Transverse colon (tissue), 4 donors: ENCODE measurements at regions not wholly inside any gene's neighbourhood (a gene's known extent, or its start where the extent isn't known, plus 50 kb on each side); places are given as distances from the start of the nearest gene placed in this dataset.

Source experiments
- DNase-seq: peaks from one replicate; pipeline ENCODE4 v3.0.0-alpha.2; 2019
- H3K27ac ChIP-seq, 4 donors: fragments of 200-600 bp; sonication (generic); 2 replicates each; pipeline ENCODE4 v1.5.1; 2016 to 2018; ENCODE audit warnings: inconsistent platforms in 4 of 4
- H3K27me3 ChIP-seq: fragments of 200-600 bp; sonication (generic); 2 replicates; pipeline ENCODE4 v1.5.1; 2017; ENCODE audit warnings: inconsistent platforms
- H3K36me3 ChIP-seq, 4 donors: fragments of 200-600 bp; sonication (generic); 2 replicates each; pipeline ENCODE4 v1.5.1; 2017 to 2019; ENCODE audit warnings: inconsistent platforms in 4 of 4
- H3K4me1 ChIP-seq, 4 donors: fragments of 200-600 bp; sonication (generic); 2 replicates each; pipeline ENCODE4 v1.5.1; 2017 to 2020; ENCODE audit warnings: inconsistent platforms in 4 of 4
- H3K4me3 ChIP-seq, 4 donors: fragments of 200-600 bp; sonication (generic); 1 replicate in 1 of 4; 2 replicates in 3 of 4; pipeline versions ENCODE4 v1.5.1 to v1.6.1; 2017 to 2019; ENCODE audit warnings: inconsistent platforms in 4 of 4
- H3K9me3 ChIP-seq, 2 donors: fragments of 200-600 bp; sonication (generic); 2 replicates each; pipeline ENCODE4 v1.5.1; 2017 to 2019; ENCODE audit warnings: inconsistent platforms in 2 of 2
- EP300 ChIP-seq: sonication (generic); formaldehyde crosslinking; IDR thresholded peaks from one replicate; pipeline ENCODE4 v1.6.1; 2017; ENCODE audit warnings: antibody characterized with exemption, low read depth
- POLR2A ChIP-seq: fragments of 450-650 bp; IDR thresholded peaks from one replicate; pipeline ENCODE4 v1.6.1; 2016; ENCODE audit warnings: antibody characterized with exemption, mild to moderate bottlenecking, moderate library complexity
- POLR2AphosphoS5 ChIP-seq, 3 donors: sonication (generic); formaldehyde crosslinking; IDR thresholded peaks; one replicate each; pipeline ENCODE4 v1.6.1; 2016; ENCODE audit warnings: antibody characterized with exemption in 3 of 3
- WGBS, 2 donors: methylation state at CpG; one replicate each; pipeline ENCODE4 v1.1.5; 2018; ENCODE audit warnings: low coverage in 1 of 2; 5-methylcytosine and 5-hydroxymethylcytosine counted together
- in situ Hi-C, 4 donors: fragments of 200-750 bp; cut with MboI; loops; one replicate each; pipeline versions ENCODE4 v1.15.0 to v1.15.1; 2017; ENCODE audit warnings: low sequenced_read_pairs in 3 of 4, low pct_ligation_motif_present in 1 of 4, low pct_unique_long_range_greater_than_20kb in 1 of 4
- intact Hi-C: fragments of 100-400 bp; cut with DNase I; formaldehyde crosslinking; loops from one replicate; pipeline ENCODE4 v1.15.1; 2023; ENCODE audit warnings: low total_unique reads
- TF ChIP-seq, protein P1 (sequence below), 5 experiments: fragments of 200-600 bp in 3 of 5; fragments of 450-650 bp in 2 of 5; sonication (generic) in 3 of 5; IDR thresholded peaks; 1 replicate in 2 of 5; 2 replicates in 3 of 5; pipeline ENCODE4 v1.5.1; 2016 to 2017; ENCODE audit warnings: antibody characterized with exemption in 5 of 5, inconsistent platforms in 3 of 5, mild to moderate bottlenecking in 2 of 5, moderate library complexity in 1 of 5

DNA sequence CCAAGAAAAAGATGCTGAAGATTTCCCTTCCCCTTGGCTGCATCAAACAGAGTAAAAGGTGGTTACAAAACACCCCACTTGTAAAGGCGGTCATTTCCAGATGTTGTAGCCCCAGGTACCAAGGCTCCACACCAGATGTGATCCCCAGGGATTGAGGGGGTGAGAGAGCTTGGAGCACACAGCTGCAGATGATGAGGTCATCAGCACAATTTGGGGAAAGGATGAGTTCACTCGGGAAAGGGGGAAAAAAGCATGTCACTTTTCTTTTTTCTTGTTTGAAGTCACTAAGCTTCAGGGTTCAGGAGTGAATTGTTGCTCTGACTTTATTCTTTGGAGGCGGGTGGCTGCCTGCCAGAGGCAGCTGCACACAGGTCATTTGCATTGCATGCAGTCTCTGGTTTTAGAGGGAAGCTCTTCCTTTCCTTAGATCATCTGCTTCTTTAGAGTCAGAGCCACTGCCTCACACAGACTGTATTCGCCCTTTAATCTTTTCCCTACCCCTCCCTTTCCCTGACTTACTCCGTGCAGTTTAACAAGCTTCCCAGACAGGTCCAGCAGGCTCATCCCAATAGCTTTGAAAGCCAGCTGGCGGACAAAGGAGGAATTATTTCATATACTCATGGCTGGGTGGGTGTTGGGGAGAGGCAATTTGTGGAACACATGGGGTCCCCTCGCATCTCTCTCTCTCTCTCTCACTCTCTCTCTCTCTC, 409.3 kb upstream of the SLC24A2 start:
- Histone ChIP-seq H3K27ac (no peak overlapping the region), H3K36me3 (no peaks in the 10 kb centered on the region), H3K4me3 (no peak overlapping the region), H3K27me3 (no peaks in the 10 kb centered on the region), H3K4me1 (peaks cover 0 to 12% (median 5%) of the 10 kb centered on the region in 4 donors), H3K9me3 (no peaks in the 10 kb centered on the region)
- intact Hi-C loops (no loop called here), in situ Hi-C loops (no loop called here)
- WGBS, 2 donors = 25 to 32% methylated on average over 3 to 7 of the region's 7 CpGs
- TF ChIP-seq POLR2AphosphoS5 (IDR thresholded peaks at IDR 0.05) = no peak
- TF ChIP-seq, protein P1, sequence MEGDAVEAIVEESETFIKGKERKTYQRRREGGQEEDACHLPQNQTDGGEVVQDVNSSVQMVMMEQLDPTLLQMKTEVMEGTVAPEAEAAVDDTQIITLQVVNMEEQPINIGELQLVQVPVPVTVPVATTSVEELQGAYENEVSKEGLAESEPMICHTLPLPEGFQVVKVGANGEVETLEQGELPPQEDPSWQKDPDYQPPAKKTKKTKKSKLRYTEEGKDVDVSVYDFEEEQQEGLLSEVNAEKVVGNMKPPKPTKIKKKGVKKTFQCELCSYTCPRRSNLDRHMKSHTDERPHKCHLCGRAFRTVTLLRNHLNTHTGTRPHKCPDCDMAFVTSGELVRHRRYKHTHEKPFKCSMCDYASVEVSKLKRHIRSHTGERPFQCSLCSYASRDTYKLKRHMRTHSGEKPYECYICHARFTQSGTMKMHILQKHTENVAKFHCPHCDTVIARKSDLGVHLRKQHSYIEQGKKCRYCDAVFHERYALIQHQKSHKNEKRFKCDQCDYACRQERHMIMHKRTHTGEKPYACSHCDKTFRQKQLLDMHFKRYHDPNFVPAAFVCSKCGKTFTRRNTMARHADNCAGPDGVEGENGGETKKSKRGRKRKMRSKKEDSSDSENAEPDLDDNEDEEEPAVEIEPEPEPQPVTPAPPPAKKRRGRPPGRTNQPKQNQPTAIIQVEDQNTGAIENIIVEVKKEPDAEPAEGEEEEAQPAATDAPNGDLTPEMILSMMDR (IDR thresholded peaks at IDR 0.05) = no peak
- TF ChIP-seq POLR2A = no peak
- TF ChIP-seq EP300 = no peak
- peak; percentile 65 for DNase-seq

DNA sequence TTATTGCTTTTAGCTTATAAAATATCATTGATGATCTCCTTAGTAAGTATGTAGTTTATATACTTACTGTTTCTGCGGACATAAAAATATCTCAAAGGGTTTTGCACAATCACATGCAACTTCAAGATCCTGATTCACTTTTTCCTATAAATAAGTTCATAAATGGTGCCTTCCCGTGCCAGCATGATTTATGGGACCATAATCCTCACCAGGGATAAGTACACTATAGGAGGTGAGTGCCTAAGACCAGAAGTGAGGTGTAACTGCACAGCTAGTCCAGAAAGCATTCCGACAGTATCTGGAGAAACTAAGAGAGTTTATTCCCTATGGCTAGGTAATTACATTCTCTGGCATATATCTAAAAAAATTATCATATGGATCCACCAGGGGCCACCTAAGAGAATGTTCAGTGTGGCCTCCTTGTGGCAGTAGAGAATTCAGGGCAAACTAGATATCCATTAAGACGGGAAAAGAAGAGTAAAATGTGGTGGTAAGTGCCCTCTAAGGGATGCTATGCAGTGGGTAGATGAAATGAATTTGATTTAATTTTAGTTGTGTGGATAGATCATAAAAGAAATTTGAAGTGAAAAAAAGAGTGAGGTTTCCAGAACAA, 402.5 kb upstream of the SLC24A2 start:
- Histone ChIP-seq H3K4me1 (no peaks in the 10 kb centered on the region), H3K4me3 (no peak overlapping the region), H3K36me3 (no peaks in the 10 kb centered on the region), H3K9me3 (no peaks in the 10 kb centered on the region), H3K27me3 (no peaks in the 10 kb centered on the region), H3K27ac (no peak overlapping the region)
- 56 to 63% methylated on average over 3 to 4 of the region's 4 CpGs for WGBS, 2 donors
- TF ChIP-seq, protein P1 (IDR thresholded peaks at IDR 0.05) = no peak
- no peak for TF ChIP-seq EP300
- TF ChIP-seq POLR2AphosphoS5 (IDR thresholded peaks at IDR 0.05) = no peak
- TF ChIP-seq POLR2A = no peak
- in situ Hi-C loops (no loop called here), intact Hi-C loops (no loop called here)
- DNase-seq = no peak

DNA sequence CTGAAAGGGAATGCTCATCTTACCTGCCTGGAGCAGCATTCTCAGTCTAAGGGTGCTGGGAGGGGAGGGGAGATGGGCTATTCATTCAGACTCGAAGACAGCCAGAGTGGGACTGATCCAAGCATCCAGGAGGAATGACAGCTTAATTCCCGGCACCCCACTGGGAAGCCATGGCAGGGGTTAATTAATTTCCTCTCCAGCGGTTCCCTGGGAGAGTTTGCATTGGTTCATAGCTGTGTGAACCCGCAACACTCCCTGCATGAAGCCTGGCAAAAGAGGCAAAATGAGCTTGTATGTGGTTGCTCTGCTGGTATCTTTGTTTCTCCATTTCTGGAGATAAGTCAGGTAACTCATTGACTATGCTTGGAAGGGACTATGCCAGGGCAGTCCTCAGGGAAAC, 401.0 kb upstream of the SLC24A2 start:
- Histone ChIP-seq H3K27ac (no peak overlapping the region), H3K9me3 (no peaks in the 10 kb centered on the region), H3K4me1 (no peaks in the 10 kb centered on the region), H3K27me3 (no peaks in the 10 kb centered on the region), H3K4me3 (no peak overlapping the region), H3K36me3 (no peaks in the 10 kb centered on the region)
- in situ Hi-C loops (no loop called here), intact Hi-C loops (no loop called here)
- no peak for TF ChIP-seq POLR2AphosphoS5 (IDR thresholded peaks at IDR 0.05)
- no peak for TF ChIP-seq POLR2A
- TF ChIP-seq, protein P1 (IDR thresholded peaks at IDR 0.05) = no peak
- no peak for TF ChIP-seq EP300
- WGBS, 2 donors = 67% methylated on average over 4 of the region's 4 CpGs; no CpG with 5 or more reads in 1 of the 2 donors
- no peak for DNase-seq

DNA sequence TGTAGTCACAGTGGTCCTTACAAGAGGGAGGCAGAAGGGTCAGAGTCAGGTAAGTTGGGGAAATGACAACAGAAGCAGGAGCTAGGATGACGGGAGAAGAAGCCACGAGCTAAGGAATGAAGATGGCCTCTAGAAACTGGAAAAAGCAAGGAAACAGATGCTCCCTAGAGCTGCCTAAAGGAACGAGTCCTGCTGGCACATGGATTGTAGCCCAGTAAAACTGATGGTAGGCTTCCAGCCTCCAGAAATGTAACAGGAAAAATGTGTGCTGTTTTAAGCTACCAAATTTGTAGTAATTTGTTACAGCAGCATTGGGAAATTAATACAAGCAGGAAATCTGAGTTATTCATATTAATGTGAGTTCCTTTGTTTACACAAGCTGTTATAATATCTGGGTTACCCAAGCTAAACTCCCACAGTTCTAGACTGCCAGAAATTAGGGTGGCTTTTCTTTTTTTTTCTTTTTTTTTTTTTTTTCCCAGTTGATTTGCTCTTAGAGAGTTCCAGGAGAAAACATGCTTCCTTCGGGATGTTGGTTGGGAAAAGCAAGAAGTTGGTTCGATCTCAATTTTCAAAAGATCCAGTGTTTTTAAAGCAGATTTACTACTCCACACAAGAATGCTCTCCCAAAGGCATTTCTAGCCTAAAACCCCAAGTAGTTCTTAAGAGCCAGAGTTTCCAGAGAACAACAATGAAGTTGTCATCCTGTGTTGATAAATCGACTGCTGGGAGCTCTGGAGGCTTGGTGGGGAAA, 400.0 kb upstream of the SLC24A2 start:
- no peak for TF ChIP-seq POLR2A
- no peak for TF ChIP-seq POLR2AphosphoS5 (IDR thresholded peaks at IDR 0.05)
- TF ChIP-seq, protein P1 (IDR thresholded peaks at IDR 0.05) = no peak
- no peak for TF ChIP-seq EP300
- Histone ChIP-seq H3K4me1 (no peaks in the 10 kb centered on the region), H3K27me3 (no peaks in the 10 kb centered on the region), H3K36me3 (no peaks in the 10 kb centered on the region), H3K9me3 (no peaks in the 10 kb centered on the region), H3K4me3 (no peak overlapping the region), H3K27ac (no peak overlapping the region)
- in situ Hi-C loops = no loop called here
- WGBS, 2 donors = 57 to 71% methylated on average over 6 of the region's 6 CpGs
- intact Hi-C loops = no loop called here
- DNase-seq = no peak
